Smooth muscle cell (in vitro differentiated cells): ENCODE measurements at regions not wholly inside any gene's neighbourhood (a gene's known extent, or its start where the extent isn't known, plus 50 kb on each side); places are given as distances from the start of the nearest gene placed in this dataset.

Experiments
- DNase-seq: peaks from one replicate; lab custom pipeline; 2025; ENCODE audit not compliant: unreplicated experiment; lab: John Stamatoyannopoulos, UW
- H2AFZ ChIP-seq: fragments of 200-600 bp; sonication (generic); 2 replicates; pipeline ENCODE4 v1.6.0; 2016; ENCODE audit warnings: antibody characterized with exemption, low read depth, mild to moderate bottlenecking
- H3F3A ChIP-seq: fragments of 200-600 bp; sonication (generic); 2 replicates; pipeline ENCODE4 v1.6.0; 2017; ENCODE audit warnings: antibody characterized with exemption, low read depth
- H3K27ac ChIP-seq: fragments of 200-600 bp; sonication (generic); 2 replicates; pipeline ENCODE4 v1.5.1; 2016; ENCODE audit warnings: low read depth, mild to moderate bottlenecking
- H3K27me3 ChIP-seq: fragments of 200-600 bp; sonication (generic); 2 replicates; pipeline ENCODE4 v1.6.1; 2016; ENCODE audit warnings: low read depth, mild to moderate bottlenecking
- H3K36me3 ChIP-seq: fragments of 200-600 bp; sonication (generic); 2 replicates; pipeline ENCODE4 v1.5.1; 2016; ENCODE audit warnings: low read depth
- H3K4me1 ChIP-seq: fragments of 200-600 bp; sonication (generic); 2 replicates; pipeline ENCODE4 v1.5.1; 2016; ENCODE audit warnings: low read depth
- H3K4me2 ChIP-seq: fragments of 200-600 bp; sonication (generic); 2 replicates; pipeline ENCODE4 v1.6.0; 2016; ENCODE audit warnings: mild to moderate bottlenecking
- H3K4me3 ChIP-seq: fragments of 200-600 bp; sonication (generic); 2 replicates; pipeline ENCODE4 v1.5.1; 2016; ENCODE audit warnings: mild to moderate bottlenecking
- H3K79me2 ChIP-seq: fragments of 200-600 bp; sonication (generic); 2 replicates; pipeline ENCODE4 v1.6.0; 2016; ENCODE audit warnings: low read depth, mild to moderate bottlenecking
- H3K9ac ChIP-seq: fragments of 200-600 bp; sonication (generic); 2 replicates; pipeline ENCODE4 v1.6.0; 2016; ENCODE audit warnings: low read depth
- H3K9me3 ChIP-seq: fragments of 200-600 bp; sonication (generic); replicated peaks from 2 replicates; pipeline ENCODE4 v1.5.1; 2016; ENCODE audit warnings: low read depth
- H4K20me1 ChIP-seq: fragments of 200-600 bp; sonication (generic); 2 replicates; pipeline ENCODE4 v1.6.0; 2016; ENCODE audit warnings: low read depth
- WGBS: methylation state at CpG from one replicate; pipeline ENCODE4 v1.1.7; 2016; ENCODE audit warnings: low lambda C conversion rate; 5-methylcytosine and 5-hydroxymethylcytosine counted together
- TF ChIP-seq, protein P1 (sequence below): fragments of 200-600 bp; sonication (generic); IDR thresholded peaks from 2 replicates; pipeline ENCODE4 v1.5.1; 2017; ENCODE audit warnings: borderline replicate concordance, mild to moderate bottlenecking, antibody characterized with exemption; ENCODE audit not compliant: insufficient read depth, poor library complexity, severe bottlenecking

DNA sequence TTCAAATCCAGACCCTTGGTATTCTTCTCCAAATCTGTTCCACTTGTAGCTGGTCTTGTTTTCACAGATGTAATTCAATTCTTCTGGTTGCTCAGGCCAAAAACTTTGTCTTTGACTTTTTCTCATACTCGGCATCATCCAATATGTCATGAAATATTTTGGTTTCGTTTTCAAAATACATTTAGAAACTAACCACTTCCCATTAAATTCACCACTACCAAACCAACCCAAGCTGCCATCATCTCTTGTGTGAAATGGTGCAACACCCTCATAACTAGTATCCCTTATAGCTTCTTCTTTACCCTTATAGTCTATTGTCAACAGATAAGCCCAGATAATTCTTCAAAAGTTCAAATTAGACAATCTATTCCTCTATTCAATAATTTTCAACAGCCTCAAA, 192.1 kb downstream of the PRR32 start:
- no peaks in the 10 kb centered on the region for H4K20me1 ChIP-seq
- H3K4me2 ChIP-seq: no peak overlapping the region
- no peaks in the 10 kb centered on the region for H3F3A ChIP-seq
- H3K4me3 ChIP-seq: no peak overlapping the region
- no peaks in the 10 kb centered on the region for H3K36me3 ChIP-seq
- H3K79me2 ChIP-seq: no peaks in the 10 kb centered on the region
- no peaks in the 10 kb centered on the region for H3K9me3 ChIP-seq
- DNase-seq: no peak
- H2AFZ ChIP-seq: no peak overlapping the region
- no peak overlapping the region for H3K27ac ChIP-seq
- no peaks in the 10 kb centered on the region for H3K4me1 ChIP-seq
- 74% methylated on average over 2 of the region's 2 CpGs for WGBS
- H3K27me3 ChIP-seq: no peaks in the 10 kb centered on the region
- TF ChIP-seq, protein P1, sequence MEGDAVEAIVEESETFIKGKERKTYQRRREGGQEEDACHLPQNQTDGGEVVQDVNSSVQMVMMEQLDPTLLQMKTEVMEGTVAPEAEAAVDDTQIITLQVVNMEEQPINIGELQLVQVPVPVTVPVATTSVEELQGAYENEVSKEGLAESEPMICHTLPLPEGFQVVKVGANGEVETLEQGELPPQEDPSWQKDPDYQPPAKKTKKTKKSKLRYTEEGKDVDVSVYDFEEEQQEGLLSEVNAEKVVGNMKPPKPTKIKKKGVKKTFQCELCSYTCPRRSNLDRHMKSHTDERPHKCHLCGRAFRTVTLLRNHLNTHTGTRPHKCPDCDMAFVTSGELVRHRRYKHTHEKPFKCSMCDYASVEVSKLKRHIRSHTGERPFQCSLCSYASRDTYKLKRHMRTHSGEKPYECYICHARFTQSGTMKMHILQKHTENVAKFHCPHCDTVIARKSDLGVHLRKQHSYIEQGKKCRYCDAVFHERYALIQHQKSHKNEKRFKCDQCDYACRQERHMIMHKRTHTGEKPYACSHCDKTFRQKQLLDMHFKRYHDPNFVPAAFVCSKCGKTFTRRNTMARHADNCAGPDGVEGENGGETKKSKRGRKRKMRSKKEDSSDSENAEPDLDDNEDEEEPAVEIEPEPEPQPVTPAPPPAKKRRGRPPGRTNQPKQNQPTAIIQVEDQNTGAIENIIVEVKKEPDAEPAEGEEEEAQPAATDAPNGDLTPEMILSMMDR: no peak
- H3K9ac ChIP-seq: no peak overlapping the region

DNA sequence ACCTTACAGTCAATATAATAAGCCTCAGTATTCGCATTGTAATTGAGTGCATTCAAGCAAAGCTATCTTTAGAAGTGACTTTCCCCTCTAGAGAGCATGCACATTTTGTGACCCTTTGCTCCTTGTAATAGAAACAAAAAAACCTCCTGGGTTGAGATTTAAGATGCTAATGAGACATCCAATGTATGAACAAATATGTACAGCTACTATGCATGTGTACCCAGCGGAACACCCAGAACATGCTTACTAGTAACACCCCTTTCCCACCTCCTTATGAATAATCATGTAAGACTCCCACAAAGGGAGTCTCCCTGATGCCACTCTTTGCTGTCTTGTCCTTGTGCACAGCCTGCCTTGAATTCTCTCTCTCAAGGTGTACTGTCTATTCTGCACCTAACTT, 205.5 kb downstream of the PRR32 start:
- H2AFZ ChIP-seq: no peak overlapping the region
- no peaks in the 10 kb centered on the region for H3K27me3 ChIP-seq
- TF ChIP-seq, protein P1: no peak
- H3K4me2 ChIP-seq: no peak overlapping the region
- no peak for DNase-seq
- no peaks in the 10 kb centered on the region for H3K36me3 ChIP-seq
- H3K4me1 ChIP-seq: no peaks in the 10 kb centered on the region
- no peak overlapping the region for H3K27ac ChIP-seq
- H3K4me3 ChIP-seq: no peak overlapping the region
- H3K9me3 ChIP-seq: no peaks in the 10 kb centered on the region
- no peaks in the 10 kb centered on the region for H3F3A ChIP-seq
- no peak overlapping the region for H3K9ac ChIP-seq
- WGBS: 89% methylated on average over 2 of the region's 2 CpGs
- H3K79me2 ChIP-seq: no peaks in the 10 kb centered on the region
- H4K20me1 ChIP-seq: no peaks in the 10 kb centered on the region

DNA sequence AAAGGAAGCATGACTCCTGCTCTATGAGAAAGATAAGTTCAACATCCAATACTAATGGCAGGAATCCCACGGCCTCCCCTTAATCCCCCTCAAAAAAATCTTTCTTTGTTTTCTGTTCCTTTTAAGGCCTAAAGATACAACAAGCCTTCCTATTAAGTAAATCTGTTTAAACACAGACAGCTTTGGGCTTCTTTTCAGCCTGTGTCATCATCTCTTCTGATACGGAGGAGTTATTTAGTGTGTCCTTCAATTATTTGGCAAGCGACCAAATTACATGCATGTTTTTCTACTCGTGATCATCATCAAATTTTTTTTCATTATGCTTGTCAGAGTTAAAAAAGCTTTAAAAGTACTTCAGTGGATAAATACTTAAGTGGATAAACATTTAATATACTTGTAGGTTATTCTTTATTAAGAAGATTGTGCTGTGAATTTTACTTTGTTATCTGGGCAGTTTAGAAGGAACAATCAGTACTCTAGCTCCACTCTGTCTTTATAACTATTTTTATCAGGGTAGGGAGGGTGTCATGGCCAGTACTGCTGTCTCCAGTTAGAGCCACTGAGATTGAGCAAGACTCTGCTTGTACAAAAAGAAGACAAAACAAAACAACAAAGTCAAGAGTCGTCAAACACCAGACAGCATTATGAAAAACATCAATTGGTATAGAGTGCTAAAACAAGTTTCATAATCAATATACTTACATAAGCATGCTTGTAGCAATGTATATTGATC, 210.7 kb downstream of the PRR32 start:
- Histone ChIP-seq H3K4me3 (no peak overlapping the region), H3K4me1 (no peaks in the 10 kb centered on the region), H3F3A (no peaks in the 10 kb centered on the region), H3K27me3 (no peaks in the 10 kb centered on the region), H3K27ac (no peak overlapping the region), H3K36me3 (no peaks in the 10 kb centered on the region), H4K20me1 (no peaks in the 10 kb centered on the region), H3K9ac (no peak overlapping the region), H3K9me3 (no peaks in the 10 kb centered on the region), H3K79me2 (no peaks in the 10 kb centered on the region), H2AFZ (peak overlapping the region; percentile 28), H3K4me2 (peak overlapping the region; percentile 18)
- TF ChIP-seq, protein P1: no peak
- no peak for DNase-seq
- WGBS: 38% methylated on average over 5 of the region's 5 CpGs

DNA sequence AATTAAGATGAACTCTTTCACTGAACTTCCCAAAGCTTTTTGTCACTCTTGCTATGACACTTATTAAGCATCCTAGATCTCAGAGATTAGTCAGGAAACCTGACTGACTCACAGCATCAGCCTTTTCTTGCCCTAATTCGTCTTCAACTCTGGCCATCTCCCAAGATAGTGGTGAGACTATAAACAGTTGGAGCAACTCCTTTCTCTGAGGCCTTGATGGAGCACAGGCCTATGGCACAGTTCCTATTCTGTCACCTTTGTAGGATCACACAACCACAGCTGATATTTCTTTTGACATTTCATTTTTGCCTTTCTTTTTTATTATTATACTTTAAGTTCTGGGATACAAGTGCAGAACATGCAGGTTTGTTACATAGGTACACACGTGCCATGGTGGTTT, 217.6 kb downstream of the PRR32 start:
- WGBS: 46% methylated on average over 2 of the region's 2 CpGs
- no peak for DNase-seq
- H3K4me2 ChIP-seq: no peak overlapping the region
- H3K4me3 ChIP-seq: no peak overlapping the region
- no peaks in the 10 kb centered on the region for H3K79me2 ChIP-seq
- H3K9ac ChIP-seq: no peak overlapping the region
- H3K27me3 ChIP-seq: no peaks in the 10 kb centered on the region
- H3K36me3 ChIP-seq: no peaks in the 10 kb centered on the region
- no peak overlapping the region for H2AFZ ChIP-seq
- no peaks in the 10 kb centered on the region for H4K20me1 ChIP-seq
- H3F3A ChIP-seq: no peaks in the 10 kb centered on the region
- no peaks in the 10 kb centered on the region for H3K4me1 ChIP-seq
- TF ChIP-seq, protein P1: no peak
- H3K27ac ChIP-seq: no peak overlapping the region
- peaks cover 6% of the 10 kb centered on the region for H3K9me3 ChIP-seq
